H1 (cell line): ENCODE measurements at regions not wholly inside any gene's neighbourhood (a gene's known extent, or its start where the extent isn't known, plus 50 kb on each side); places are given as distances from the start of the nearest gene placed in this dataset.

Experiments used
- CTCF ChIA-PET: fragments of 300-600 bp; sonication (Branson Sonifier 250); formaldehyde crosslinking; loops from one replicate; lab custom pipeline; 2021; ENCODE audit not compliant: partially characterized antibody; lab: Charles Lee
- POLR2A ChIA-PET: fragments of 300-600 bp; sonication (Branson Sonifier 250); formaldehyde crosslinking; loops from one replicate; lab custom pipeline; 2021; ENCODE audit warnings: inconsistent platforms; ENCODE audit not compliant: partially characterized antibody; lab: Charles Lee
- DNase-seq, 2 experiments: peaks; one replicate each; pipeline versions ENCODE4 v3.0.0 to v3.0.0-alpha.2; 2010 to 2022; ENCODE audit warnings: low spot score in 2 of 2, low read depth in 1 of 2, mixed read lengths in 1 of 2
- FAIRE-seq: peaks from 2 replicates; lab custom pipeline; 2011; peaks lifted over from hg19 to GRCh38; lab: Jason Lieb, UNC
- H2AFZ ChIP-seq: 2 replicates; pipeline ENCODE4 v1.8.1; 2012; ENCODE audit warnings: low read length, inconsistent platforms
- H2AK5ac ChIP-seq: 2 replicates; pipeline ENCODE4 v1.6.1; 2013; ENCODE audit warnings: low read depth, low read length
- H2BK120ac ChIP-seq: replicated peaks from 2 replicates; pipeline ENCODE3; 2013; ENCODE audit warnings: low read depth, low read length, inconsistent platforms
- H2BK12ac ChIP-seq: 2 replicates; pipeline ENCODE4 v1.6.1; 2013; ENCODE audit warnings: low read depth, low read length
- H2BK15ac ChIP-seq: 2 replicates; pipeline ENCODE4 v1.6.1; 2013; ENCODE audit warnings: low read length
- H2BK20ac ChIP-seq: 2 replicates; pipeline ENCODE4 v1.6.1; 2013; ENCODE audit warnings: low read length
- H2BK5ac ChIP-seq: 2 replicates; pipeline ENCODE4 v1.6.1; 2013; ENCODE audit warnings: low read depth, low read length
- H3K14ac ChIP-seq: 2 replicates; pipeline ENCODE4 v1.6.1; 2013; ENCODE audit warnings: inconsistent platforms; ENCODE audit not compliant: insufficient read length
- H3K18ac ChIP-seq: 2 replicates; pipeline ENCODE4 v1.6.1; 2013; ENCODE audit warnings: low read length; ENCODE audit errors: extremely low read depth
- H3K23ac ChIP-seq: 2 replicates; pipeline ENCODE4 v1.6.1; 2013; ENCODE audit warnings: inconsistent platforms; ENCODE audit not compliant: insufficient read length
- H3K23me2 ChIP-seq: 2 replicates; pipeline ENCODE4 v1.6.1; 2013; ENCODE audit warnings: low read depth, low read length
- H3K27ac ChIP-seq: 2 replicates; pipeline ENCODE4 v1.6.1; 2011; ENCODE audit warnings: low read depth, low read length, inconsistent platforms
- H3K27me3 ChIP-seq, 4 experiments: replicated peaks in 1 of 4; 1 replicate in 1 of 4; 2 replicates in 3 of 4; pipeline versions ENCODE4 v1.6.1 to v1.8.1; 2011 to 2013; ENCODE audit warnings: low read length in 3 of 4, mild to moderate bottlenecking in 3 of 4, inconsistent platforms in 2 of 4, mixed read lengths in 2 of 4, moderate library complexity in 1 of 4; ENCODE audit not compliant: control insufficient read depth in 3 of 4, insufficient read depth in 3 of 4; ENCODE audit errors: extremely low read depth in 1 of 4
- H3K36me3 ChIP-seq, 4 experiments: 2 replicates each; pipeline versions ENCODE4 v1.6.1 to v1.8.1; 2011 to 2013; ENCODE audit warnings: mild to moderate bottlenecking in 4 of 4, low read length in 3 of 4, moderate library complexity in 2 of 4, control low read depth in 1 of 4, inconsistent platforms in 1 of 4; ENCODE audit not compliant: insufficient read depth in 4 of 4, control insufficient read depth in 2 of 4
- H3K4ac ChIP-seq: replicated peaks from 2 replicates; pipeline ENCODE3; 2013; ENCODE audit warnings: low read length, low read depth, mixed read lengths, inconsistent platforms; ENCODE audit not compliant: insufficient read length
- H3K4me1 ChIP-seq, 4 experiments: replicated peaks in 1 of 4; 1 replicate in 1 of 4; 2 replicates in 3 of 4; pipeline versions ENCODE4 v1.6.1 to v1.8.1; 2011 to 2013; ENCODE audit warnings: low read length in 3 of 4, inconsistent platforms in 2 of 4, mixed read lengths in 1 of 4; ENCODE audit not compliant: insufficient read depth in 4 of 4, control insufficient read depth in 3 of 4
- H3K4me2 ChIP-seq, 2 experiments: 2 replicates each; pipeline versions ENCODE4 v1.6.1 to v1.8.1; 2011 to 2013; ENCODE audit warnings: low read depth in 2 of 2, low read length in 2 of 2, control low read depth in 1 of 2, inconsistent platforms in 1 of 2, mild to moderate bottlenecking in 1 of 2; ENCODE audit not compliant: insufficient read depth in 1 of 2
- H3K4me3 ChIP-seq, 4 experiments: fragments of 200-600, 300-600 bp in 1 of 4; sonication (generic), shearing (Covaris generic), sonication (Bioruptor Twin) in 1 of 4; 2 replicates each; pipeline versions ENCODE4 v1.5.1 to v1.8.1; 2011 to 2016; ENCODE audit warnings: low read length in 4 of 4, low read depth in 3 of 4, control low read depth in 2 of 4, inconsistent platforms in 2 of 4, mild to moderate bottlenecking in 2 of 4, mixed read lengths in 1 of 4, moderate library complexity in 1 of 4; ENCODE audit not compliant: insufficient read depth in 2 of 4; ENCODE audit errors: extremely low read depth in 1 of 4
- H3K56ac ChIP-seq: replicated peaks from 2 replicates; pipeline ENCODE3; 2013; ENCODE audit warnings: low read depth, mild to moderate bottlenecking, mixed read lengths, low read length, inconsistent platforms; ENCODE audit not compliant: insufficient read length
- H3K79me1 ChIP-seq: 2 replicates; pipeline ENCODE4 v1.6.1; 2013; ENCODE audit warnings: low read depth, low read length, control low read depth
- H3K79me2 ChIP-seq, 2 experiments: 2 replicates each; pipeline versions ENCODE4 v1.6.1 to v1.8.1; 2012 to 2013; ENCODE audit warnings: low read length in 2 of 2, mild to moderate bottlenecking in 2 of 2, inconsistent platforms in 1 of 2; ENCODE audit not compliant: insufficient read depth in 2 of 2, control insufficient read depth in 1 of 2
- H3K9ac ChIP-seq, 4 experiments: replicated peaks in 1 of 4; 1 replicate in 1 of 4; 2 replicates in 3 of 4; pipeline versions ENCODE4 v1.6.1 to v1.8.1; 2011 to 2013; ENCODE audit warnings: low read depth in 3 of 4, low read length in 3 of 4, control low read depth in 2 of 4, mild to moderate bottlenecking in 2 of 4, moderate library complexity in 2 of 4, inconsistent platforms in 1 of 4; ENCODE audit errors: extremely low read depth in 1 of 4
- H3K9me3 ChIP-seq, 2 experiments: 2 replicates each; pipeline versions ENCODE4 v1.6.1 to v1.8.1; 2012 to 2013; ENCODE audit warnings: mild to moderate bottlenecking in 2 of 2, moderate library complexity in 2 of 2, control low read depth in 1 of 2, inconsistent platforms in 1 of 2, low read depth in 1 of 2, low read length in 1 of 2, mixed read lengths in 1 of 2; ENCODE audit not compliant: insufficient read depth in 2 of 2
- H4K20me1 ChIP-seq, 2 experiments: replicated peaks in 1 of 2; 2 replicates each; pipeline versions ENCODE3 to v1.8.1; 2011 to 2013; ENCODE audit warnings: inconsistent platforms in 2 of 2, low read length in 2 of 2, mild to moderate bottlenecking in 1 of 2; ENCODE audit not compliant: insufficient read depth in 2 of 2, control insufficient read depth in 1 of 2
- H4K5ac ChIP-seq: 2 replicates; pipeline ENCODE4 v1.6.1; 2013; ENCODE audit warnings: low read length, low read depth, mixed read lengths, inconsistent platforms; ENCODE audit not compliant: insufficient read length
- H4K8ac ChIP-seq: 2 replicates; pipeline ENCODE4 v1.8.0; 2013; ENCODE audit warnings: mild to moderate bottlenecking, moderate library complexity, low read length, inconsistent platforms; ENCODE audit not compliant: insufficient read depth; ENCODE audit errors: extremely low read depth
- H4K91ac ChIP-seq: replicated peaks from 2 replicates; pipeline ENCODE3; 2013; ENCODE audit warnings: low read length, mixed read lengths, inconsistent platforms; ENCODE audit not compliant: insufficient read length
- CBX5 ChIP-seq: fragments of 300-800, 300-1000 bp; sonication (generic); IDR thresholded peaks from 2 replicates; pipeline ENCODE4 v1.7.1; 2016; ENCODE audit warnings: antibody characterized with exemption, low read length, low read depth
- CHD1 ChIP-seq: IDR thresholded peaks from 2 replicates; pipeline ENCODE4 v1.6.1; 2012; ENCODE audit warnings: low read depth, low read length, improper control_type of control experiment
- CTBP2 ChIP-seq: IDR thresholded peaks from 2 replicates; pipeline ENCODE4 v1.7.0; 2011; ENCODE audit warnings: borderline replicate concordance, mild to moderate bottlenecking, moderate library complexity, mixed read lengths, low read length; ENCODE audit not compliant: insufficient read depth, insufficient read length
- CTCF ChIP-seq, 3 experiments: IDR thresholded peaks; 1 replicate in 2 of 3; 2 replicates in 1 of 3; pipeline versions ENCODE4 v1.5.1 to v1.6.1; 2011; ENCODE audit warnings: low read length in 3 of 3, mild to moderate bottlenecking in 3 of 3, inconsistent platforms in 2 of 3, low read depth in 1 of 3, moderate library complexity in 1 of 3; ENCODE audit not compliant: insufficient read depth in 1 of 3; ENCODE audit errors: control extremely low read depth in 1 of 3
- EZH2 ChIP-seq: fragments of 200-600 bp; sonication (generic); IDR thresholded peaks from 2 replicates; pipeline ENCODE4 v1.7.1; 2012; ENCODE audit warnings: low read depth, mild to moderate bottlenecking, moderate library complexity, low read length, inconsistent platforms; ENCODE audit not compliant: severe bottlenecking
- HDAC6 ChIP-seq: IDR thresholded peaks from one replicate; pipeline ENCODE4 v1.7.1; 2012; ENCODE audit warnings: low read depth, mild to moderate bottlenecking, inconsistent platforms, low read length, moderate library complexity
- NRF1 ChIP-seq: IDR thresholded peaks from 2 replicates; pipeline ENCODE4 v1.6.1; 2011; ENCODE audit warnings: mild to moderate bottlenecking, low read depth, low read length, improper control_type of control experiment
- SIRT6 ChIP-seq: IDR thresholded peaks from one replicate; pipeline ENCODE4 v1.7.1; 2012; ENCODE audit warnings: low read length, inconsistent platforms
- SRF ChIP-seq: IDR thresholded peaks from 2 replicates; pipeline ENCODE4 v1.6.1; 2011; ENCODE audit warnings: mild to moderate bottlenecking, low read depth, low read length, moderate library complexity
- TEAD4 ChIP-seq: IDR thresholded peaks from 2 replicates; pipeline ENCODE4 v1.6.1; 2012; ENCODE audit warnings: low read depth, low read length, inconsistent platforms, mixed read lengths
- ZNF274 ChIP-seq: IDR thresholded peaks from 2 replicates; pipeline ENCODE4 v1.7.0; 2012; ENCODE audit warnings: low read length, borderline replicate concordance; ENCODE audit errors: extremely low read depth
- WGBS, 2 experiments: shearing (Covaris generic) in 1 of 2; methylation state at CpG; one replicate each; pipeline versions ENCODE4 v1.1.6 to v1.1.7; 2013 to 2015; ENCODE audit warnings: low lambda C conversion rate in 2 of 2, mixed read lengths in 2 of 2, inconsistent platforms in 1 of 2, low coverage in 1 of 2, missing lambda C conversion rate in 1 of 2; ENCODE audit not compliant: insufficient replicate concordance in 2 of 2, insufficient coverage in 1 of 2, insufficient read length in 1 of 2; ENCODE audit errors: extremely low coverage in 1 of 2, missing lambda C conversion rate in 1 of 2; 5-methylcytosine and 5-hydroxymethylcytosine counted together

GRCh38 chr3:59555593-59556315, 505.9 kb upstream of the CFAP20DC start:
- H2AFZ ChIP-seq, result no peak overlapping the region
- CTCF ChIA-PET, result no interaction called here
- H3K14ac ChIP-seq, result no peak overlapping the region
- DNase-seq, result no peak
- no peaks in the 10 kb centered on the region for H3K23me2 ChIP-seq
- no peak overlapping the region for H3K9ac ChIP-seq
- H2BK15ac ChIP-seq, result no peak overlapping the region
- H3K23ac ChIP-seq, result no peak overlapping the region
- H4K20me1 ChIP-seq, result no peaks in the 10 kb centered on the region
- H3K18ac ChIP-seq, result no peak overlapping the region
- H3K27me3 ChIP-seq, result no peaks in the 10 kb centered on the region
- no peaks in the 10 kb centered on the region for H3K9me3 ChIP-seq
- no peak overlapping the region for H3K27ac ChIP-seq
- no peaks in the 10 kb centered on the region for H3K79me2 ChIP-seq
- no peak overlapping the region for H2BK5ac ChIP-seq
- H3K4me1 ChIP-seq, result no peaks in the 10 kb centered on the region
- no peaks in the 10 kb centered on the region for H3K79me1 ChIP-seq
- H2AK5ac ChIP-seq, result no peak overlapping the region
- H2BK12ac ChIP-seq, result no peak overlapping the region
- no peak overlapping the region for H4K8ac ChIP-seq
- H2BK120ac ChIP-seq, result no peak overlapping the region
- H3K4me2 ChIP-seq, result no peak overlapping the region
- WGBS, 2 experiments, result 77% methylated on average over 6 of the region's 6 CpGs; no CpG with 5 or more reads in 1 of the 2 experiments
- no peak for FAIRE-seq
- POLR2A ChIA-PET, result no interaction called here
- H3K4me3 ChIP-seq, result no peak overlapping the region
- no peak overlapping the region for H3K4ac ChIP-seq
- H3K36me3 ChIP-seq, result no peaks in the 10 kb centered on the region
- no peak overlapping the region for H4K5ac ChIP-seq
- no peak overlapping the region for H4K91ac ChIP-seq
- no peak overlapping the region for H2BK20ac ChIP-seq
- H3K56ac ChIP-seq, result no peak overlapping the region
- TF ChIP-seq SRF (no peak), EZH2 (no peak), NRF1 (no peak), TEAD4 (no peak), CHD1 (no peak), SIRT6 (no peak), CTBP2 (no peak), HDAC6 (no peak), CBX5 (no peak), ZNF274 (no peak), CTCF (IDR thresholded peaks at IDR 0.05; ENCODE audit: control extremely low read depth in 1 of 3, insufficient read depth in 1 of 3, low read depth in 1 of 3, low read length in 3 of 3) (no peak)
